ENCODE measurements at regions not wholly inside any gene's neighbourhood (a gene's known extent, or its start where the extent isn't known, plus 50 kb on each side); places are given as distances from the start of the nearest gene placed in this dataset.
"Not testable (repeated sequence)": the region's sequence is repeated elsewhere in the genome, so short reads cannot be mapped to it uniquely, and the experiment has no call there.

DNA sequence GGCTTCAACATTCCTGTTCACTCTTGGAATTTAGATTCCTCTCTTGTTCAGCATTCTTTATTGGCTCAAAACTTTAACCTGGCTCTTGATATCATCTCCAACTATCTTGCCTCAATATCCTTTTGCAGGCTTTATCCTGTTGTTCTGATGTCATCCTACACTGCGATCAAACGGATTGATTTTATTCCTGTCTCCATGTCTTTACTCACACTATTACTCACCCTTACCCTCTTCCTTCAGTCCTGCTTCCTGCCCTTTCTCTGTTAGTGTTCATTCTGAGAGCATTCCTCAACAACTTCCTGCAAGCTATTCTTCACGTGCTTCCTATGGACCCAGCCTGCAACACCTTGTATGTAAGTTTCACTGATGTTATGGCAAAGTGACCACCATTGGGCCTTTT, 264.7 kb downstream of the RNF152 start:
- Histone ChIP-seq H2BK20ac (ENCODE audit: low read depth, low read length, poor library complexity, severe bottlenecking) (no peak overlapping the region), H3K14ac (ENCODE audit: insufficient read depth, low read length) (no peak overlapping the region), H4K20me1 (ENCODE audit: control insufficient read depth, insufficient read depth, insufficient read length) (no peaks in the 10 kb centered on the region), H3K27ac (ENCODE audit: insufficient read length, low read depth, low read length) (no peak overlapping the region), H3K56ac (ENCODE audit: insufficient read length, low read depth, low read length) (no peak overlapping the region), H3K27me3 (ENCODE audit: insufficient read depth, low read length) (no peaks in the 10 kb centered on the region), H2BK5ac (ENCODE audit: insufficient read length, low read length) (no peak overlapping the region), H2BK120ac (ENCODE audit: low read depth, low read length, poor library complexity, severe bottlenecking) (no peak overlapping the region), H3K79me1 (ENCODE audit: insufficient read depth, low read depth, low read length, poor library complexity, severe bottlenecking) (no peaks in the 10 kb centered on the region), H2BK15ac (ENCODE audit: low read depth, low read length) (no peak overlapping the region), H4K8ac (replicated peaks; ENCODE audit: insufficient read length, low read depth, low read length) (no peak overlapping the region), H3K9me3 (ENCODE audit: control insufficient read depth, low read depth, low read length) (no peaks in the 10 kb centered on the region), H4K5ac (ENCODE audit: insufficient read length, low read depth, low read length) (no peak overlapping the region), H2AFZ (ENCODE audit: low read length) (no peak overlapping the region), H3K79me2 (ENCODE audit: insufficient read depth, low read length) (no peaks in the 10 kb centered on the region), H3K23me2 (ENCODE audit: insufficient read length, low read depth, low read length, poor library complexity, severe bottlenecking) (no peaks in the 10 kb centered on the region), H3K18ac (ENCODE audit: insufficient read length, low read depth, low read length) (no peak overlapping the region), H3K23ac (ENCODE audit: insufficient read length, low read depth, low read length) (no peak overlapping the region), H4K91ac (ENCODE audit: insufficient read length, low read depth, low read length) (no peak overlapping the region), H3K4ac (ENCODE audit: low read depth, low read length) (no peak overlapping the region), H3K9ac (ENCODE audit: extremely low read depth, insufficient read length, low read length) (no peak overlapping the region), H3T11ph (ENCODE audit: low read length) (no peak overlapping the region), H3K4me2 (ENCODE audit: insufficient read depth, insufficient read length, low read length) (no peak overlapping the region), H2AK5ac (ENCODE audit: insufficient read length, low read length) (no peak overlapping the region), H2BK12ac (ENCODE audit: insufficient read length, low read depth, low read length) (no peak overlapping the region), H3K4me1 (ENCODE audit: insufficient read depth, low read length) (no peaks in the 10 kb centered on the region)
- Mint-ChIP-seq H3K9me3 (peaks cover 24 to 26% of the 10 kb centered on the region in 2 experiments), H3K4me3 (no peak overlapping the region), H3K36me3 (ENCODE audit: insufficient read depth in 1 of 3, low read depth in 3 of 3) (peaks cover 8 to 28% (median 14%) of the 10 kb centered on the region in 3 experiments; a peak in 6 of 7 replicates), H3K4me1 (no peaks in the 10 kb centered on the region), H3K27me3 (ENCODE audit: low read depth) (peaks cover 15% of the 10 kb centered on the region), H3K27ac (no peak overlapping the region)
- WGBS (ENCODE audit: extremely low coverage, insufficient read length, low lambda C conversion rate) = no CpG with 5 or more reads among the region's 3 CpGs
- TF ChIP-seq, protein P1, sequence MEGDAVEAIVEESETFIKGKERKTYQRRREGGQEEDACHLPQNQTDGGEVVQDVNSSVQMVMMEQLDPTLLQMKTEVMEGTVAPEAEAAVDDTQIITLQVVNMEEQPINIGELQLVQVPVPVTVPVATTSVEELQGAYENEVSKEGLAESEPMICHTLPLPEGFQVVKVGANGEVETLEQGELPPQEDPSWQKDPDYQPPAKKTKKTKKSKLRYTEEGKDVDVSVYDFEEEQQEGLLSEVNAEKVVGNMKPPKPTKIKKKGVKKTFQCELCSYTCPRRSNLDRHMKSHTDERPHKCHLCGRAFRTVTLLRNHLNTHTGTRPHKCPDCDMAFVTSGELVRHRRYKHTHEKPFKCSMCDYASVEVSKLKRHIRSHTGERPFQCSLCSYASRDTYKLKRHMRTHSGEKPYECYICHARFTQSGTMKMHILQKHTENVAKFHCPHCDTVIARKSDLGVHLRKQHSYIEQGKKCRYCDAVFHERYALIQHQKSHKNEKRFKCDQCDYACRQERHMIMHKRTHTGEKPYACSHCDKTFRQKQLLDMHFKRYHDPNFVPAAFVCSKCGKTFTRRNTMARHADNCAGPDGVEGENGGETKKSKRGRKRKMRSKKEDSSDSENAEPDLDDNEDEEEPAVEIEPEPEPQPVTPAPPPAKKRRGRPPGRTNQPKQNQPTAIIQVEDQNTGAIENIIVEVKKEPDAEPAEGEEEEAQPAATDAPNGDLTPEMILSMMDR (conservative IDR thresholded peaks at IDR 0.05) = no peak
- DNase-seq = no peak

DNA sequence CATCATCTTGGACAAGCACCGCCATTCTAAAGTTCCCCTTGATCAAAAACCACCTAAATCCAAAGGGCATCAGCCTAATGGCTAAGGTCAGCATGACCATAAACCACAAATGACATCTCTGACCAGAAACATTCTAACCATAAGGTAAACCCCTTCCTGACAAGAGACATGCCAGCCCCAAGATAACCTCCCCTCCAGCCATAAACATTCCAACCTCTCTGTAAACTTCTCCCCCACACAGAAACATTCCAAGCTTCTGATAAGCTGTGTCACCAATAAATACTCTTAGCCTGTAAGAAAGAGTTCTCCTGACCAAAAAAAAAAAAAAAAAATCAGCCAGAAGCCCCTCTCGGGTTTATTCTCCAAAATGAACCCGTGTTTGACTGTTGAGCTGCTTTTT, 268.2 kb downstream of the RNF152 start:
- H3K23me2 ChIP-seq (ENCODE audit: insufficient read length, low read depth, low read length, poor library complexity, severe bottlenecking); H3K18ac ChIP-seq (ENCODE audit: insufficient read length, low read depth, low read length); H3K23ac ChIP-seq (ENCODE audit: insufficient read length, low read depth, low read length); H3T11ph ChIP-seq (ENCODE audit: low read length); H2AFZ ChIP-seq (ENCODE audit: low read length); H3K14ac ChIP-seq (ENCODE audit: insufficient read depth, low read length); DNase-seq; H3K79me2 ChIP-seq (ENCODE audit: insufficient read depth, low read length); H3K4ac ChIP-seq (ENCODE audit: low read depth, low read length); H3K4me3 Mint-ChIP-seq; H3K4me1 Mint-ChIP-seq; H4K8ac ChIP-seq (replicated peaks; ENCODE audit: insufficient read length, low read depth, low read length); H3K4me1 ChIP-seq (ENCODE audit: insufficient read depth, low read length); H3K27me3 ChIP-seq (ENCODE audit: insufficient read depth, low read length); H2BK120ac ChIP-seq (ENCODE audit: low read depth, low read length, poor library complexity, severe bottlenecking); H3K9ac ChIP-seq (ENCODE audit: extremely low read depth, insufficient read length, low read length); H4K91ac ChIP-seq (ENCODE audit: insufficient read length, low read depth, low read length); H3K27ac ChIP-seq (ENCODE audit: insufficient read length, low read depth, low read length); H2BK15ac ChIP-seq (ENCODE audit: low read depth, low read length); H2AK5ac ChIP-seq (ENCODE audit: insufficient read length, low read length); H2BK5ac ChIP-seq (ENCODE audit: insufficient read length, low read length); H4K20me1 ChIP-seq (ENCODE audit: control insufficient read depth, insufficient read depth, insufficient read length); H2BK20ac ChIP-seq (ENCODE audit: low read depth, low read length, poor library complexity, severe bottlenecking); H3K56ac ChIP-seq (ENCODE audit: insufficient read length, low read depth, low read length); H3K79me1 ChIP-seq (ENCODE audit: insufficient read depth, low read depth, low read length, poor library complexity, severe bottlenecking); H3K27me3 Mint-ChIP-seq (ENCODE audit: low read depth); H3K4me2 ChIP-seq (ENCODE audit: insufficient read depth, insufficient read length, low read length); H2BK12ac ChIP-seq (ENCODE audit: insufficient read length, low read depth, low read length); H3K27ac Mint-ChIP-seq; H4K5ac ChIP-seq (ENCODE audit: insufficient read length, low read depth, low read length); H3K9me3 ChIP-seq (ENCODE audit: control insufficient read depth, low read depth, low read length): not testable (repeated sequence)
- no CpG with 5 or more reads among the region's 3 CpGs for WGBS (ENCODE audit: extremely low coverage, insufficient read length, low lambda C conversion rate)
- Mint-ChIP-seq H3K9me3 (peaks cover 32 to 36% of the 10 kb centered on the region in 2 experiments), H3K36me3 (ENCODE audit: insufficient read depth in 1 of 3, low read depth in 3 of 3) (peaks cover 10 to 39% (median 20%) of the 10 kb centered on the region in 3 experiments)
